ENCODE measurements at regions not wholly inside any gene's neighbourhood (a gene's known extent, or its start where the extent isn't known, plus 50 kb on each side); places are given as distances from the start of the nearest gene placed in this dataset.
"Not testable (repeated sequence)": the region's sequence is repeated elsewhere in the genome, so short reads cannot be mapped to it uniquely, and the experiment has no call there.

DNA sequence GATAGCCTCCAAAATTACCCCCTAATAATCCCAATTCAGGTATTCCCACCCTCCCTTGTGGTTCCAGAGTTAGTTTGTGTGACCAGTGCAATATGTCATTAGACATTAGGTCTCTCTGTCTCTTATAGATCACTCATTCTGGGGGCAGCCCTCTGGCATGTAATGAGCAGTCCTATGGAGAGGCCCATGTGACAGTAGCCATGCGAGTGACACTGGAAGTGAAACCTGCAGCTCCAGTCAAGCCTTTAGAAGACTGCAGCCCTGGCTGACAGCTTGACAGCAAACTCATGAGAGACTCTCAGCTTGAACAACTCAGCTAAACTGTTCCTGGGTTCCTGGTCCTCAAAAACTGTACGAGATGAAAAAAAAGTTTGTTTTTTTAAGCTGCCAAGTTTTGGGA, 54.0 kb upstream of the HSPB3 start:
- H3K4me2 ChIP-seq (ENCODE audit: low read depth, low read length, poor library complexity, severe bottlenecking) = no peak overlapping the region
- H3K9me2 ChIP-seq (replicated peaks; ENCODE audit: low read depth, low read length) = no peaks in the 10 kb centered on the region
- H4K20me1 ChIP-seq (ENCODE audit: insufficient read depth, low read length, poor library complexity, severe bottlenecking) = no peaks in the 10 kb centered on the region
- H3K36me3 ChIP-seq (ENCODE audit: insufficient read depth, low read length) = no peaks in the 10 kb centered on the region
- H3K79me2 ChIP-seq (ENCODE audit: insufficient read depth, low read length) = no peaks in the 10 kb centered on the region
- no peaks in the 10 kb centered on the region for H3F3A ChIP-seq (ENCODE audit: low read depth)
- H3K9ac ChIP-seq (ENCODE audit: low read depth, low read length, poor library complexity, severe bottlenecking) = no peak overlapping the region
- no peaks in the 10 kb centered on the region for H3K4me1 ChIP-seq (ENCODE audit: insufficient read depth, low read length, poor library complexity, severe bottlenecking)
- TF ChIP-seq, protein P1, sequence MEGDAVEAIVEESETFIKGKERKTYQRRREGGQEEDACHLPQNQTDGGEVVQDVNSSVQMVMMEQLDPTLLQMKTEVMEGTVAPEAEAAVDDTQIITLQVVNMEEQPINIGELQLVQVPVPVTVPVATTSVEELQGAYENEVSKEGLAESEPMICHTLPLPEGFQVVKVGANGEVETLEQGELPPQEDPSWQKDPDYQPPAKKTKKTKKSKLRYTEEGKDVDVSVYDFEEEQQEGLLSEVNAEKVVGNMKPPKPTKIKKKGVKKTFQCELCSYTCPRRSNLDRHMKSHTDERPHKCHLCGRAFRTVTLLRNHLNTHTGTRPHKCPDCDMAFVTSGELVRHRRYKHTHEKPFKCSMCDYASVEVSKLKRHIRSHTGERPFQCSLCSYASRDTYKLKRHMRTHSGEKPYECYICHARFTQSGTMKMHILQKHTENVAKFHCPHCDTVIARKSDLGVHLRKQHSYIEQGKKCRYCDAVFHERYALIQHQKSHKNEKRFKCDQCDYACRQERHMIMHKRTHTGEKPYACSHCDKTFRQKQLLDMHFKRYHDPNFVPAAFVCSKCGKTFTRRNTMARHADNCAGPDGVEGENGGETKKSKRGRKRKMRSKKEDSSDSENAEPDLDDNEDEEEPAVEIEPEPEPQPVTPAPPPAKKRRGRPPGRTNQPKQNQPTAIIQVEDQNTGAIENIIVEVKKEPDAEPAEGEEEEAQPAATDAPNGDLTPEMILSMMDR (conservative IDR thresholded peaks at IDR 0.05; ENCODE audit: low read length) = no peak
- no peak for TF ChIP-seq EZH2phosphoT487 (IDR thresholded peaks at IDR 0.05; ENCODE audit: borderline replicate concordance)
- H2AFZ ChIP-seq (ENCODE audit: low read length) = no peak overlapping the region
- H3K9me3 ChIP-seq (ENCODE audit: insufficient read depth, low read depth, low read length) = no peaks in the 10 kb centered on the region
- H3K27me3 ChIP-seq (ENCODE audit: insufficient read depth, low read length, poor library complexity, severe bottlenecking) = no peaks in the 10 kb centered on the region
- H3K4me3 ChIP-seq (ENCODE audit: low read length, poor library complexity, severe bottlenecking) = no peak overlapping the region

DNA sequence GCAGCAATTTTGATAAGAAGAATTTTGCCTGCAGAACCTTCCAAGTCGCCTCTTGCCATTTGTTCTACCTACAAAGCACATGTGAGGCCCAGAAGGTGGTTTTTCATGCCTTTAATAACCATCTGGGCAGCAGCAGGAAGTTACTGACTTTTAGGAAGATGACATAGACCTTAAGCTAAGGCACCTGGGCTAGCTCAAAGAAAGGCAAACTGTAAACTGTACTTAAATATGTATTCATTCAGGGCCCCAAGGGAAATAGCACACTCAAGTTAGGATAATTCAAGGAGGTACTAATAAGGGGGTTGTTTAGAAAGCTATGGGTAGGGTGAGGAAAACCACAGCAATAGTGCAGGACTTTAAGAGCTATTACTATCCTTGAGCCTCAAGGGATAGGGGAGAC, 57.3 kb upstream of the HSPB3 start:
- no peaks in the 10 kb centered on the region for H3K4me1 ChIP-seq (ENCODE audit: insufficient read depth, low read length, poor library complexity, severe bottlenecking)
- no peaks in the 10 kb centered on the region for H3F3A ChIP-seq (ENCODE audit: low read depth)
- H3K9me2 ChIP-seq (replicated peaks; ENCODE audit: low read depth, low read length) = no peaks in the 10 kb centered on the region
- no peak overlapping the region for H3K9ac ChIP-seq (ENCODE audit: low read depth, low read length, poor library complexity, severe bottlenecking)
- no peaks in the 10 kb centered on the region for H3K27me3 ChIP-seq (ENCODE audit: insufficient read depth, low read length, poor library complexity, severe bottlenecking)
- H3K79me2 ChIP-seq (ENCODE audit: insufficient read depth, low read length) = no peaks in the 10 kb centered on the region
- H3K36me3 ChIP-seq (ENCODE audit: insufficient read depth, low read length) = no peaks in the 10 kb centered on the region
- peak overlapping the region; percentile 68; the same call in 1 of the 2 replicates for H2AFZ ChIP-seq (ENCODE audit: low read length)
- H4K20me1 ChIP-seq (ENCODE audit: insufficient read depth, low read length, poor library complexity, severe bottlenecking) = no peaks in the 10 kb centered on the region
- no peaks in the 10 kb centered on the region for H3K9me3 ChIP-seq (ENCODE audit: insufficient read depth, low read depth, low read length)
- no peak overlapping the region for H3K4me3 ChIP-seq (ENCODE audit: low read length, poor library complexity, severe bottlenecking)
- TF ChIP-seq EZH2phosphoT487 (IDR thresholded peaks at IDR 0.05; ENCODE audit: borderline replicate concordance) = no peak
- TF ChIP-seq, protein P1 (conservative IDR thresholded peaks at IDR 0.05; ENCODE audit: low read length) = no peak
- H3K4me2 ChIP-seq (ENCODE audit: low read depth, low read length, poor library complexity, severe bottlenecking) = no peak overlapping the region

DNA sequence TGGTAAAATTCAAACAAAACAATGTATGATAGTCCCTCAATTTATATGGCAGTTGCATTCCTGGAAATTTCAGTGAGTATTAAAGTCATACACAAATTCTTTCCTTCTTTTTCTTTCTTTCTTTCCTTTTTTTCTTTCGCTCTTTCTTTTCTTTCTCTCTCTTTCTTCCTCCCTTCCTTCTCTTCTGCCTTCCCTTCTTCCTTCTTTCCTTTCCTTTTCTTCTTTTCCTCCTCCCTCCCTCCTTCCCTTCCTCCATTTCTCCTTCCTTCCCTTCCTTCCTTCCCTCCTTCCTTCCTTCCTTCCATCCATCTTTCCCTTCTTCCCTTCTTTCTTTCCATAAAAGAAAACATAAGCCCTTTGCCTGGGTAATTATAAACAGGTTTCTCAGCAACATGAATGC, 58.1 kb upstream of the HSPB3 start:
- Histone ChIP-seq H3K27me3 (ENCODE audit: insufficient read depth, low read length, poor library complexity, severe bottlenecking) (no peaks in the 10 kb centered on the region), H4K20me1 (ENCODE audit: insufficient read depth, low read length, poor library complexity, severe bottlenecking) (no peaks in the 10 kb centered on the region), H3K4me3 (ENCODE audit: low read length, poor library complexity, severe bottlenecking) (no peak overlapping the region), H3K9me3 (ENCODE audit: insufficient read depth, low read depth, low read length) (no peaks in the 10 kb centered on the region), H2AFZ (ENCODE audit: low read length) (0 out of 2 replicates have a peak overlapping the region, but pooled peaks have one; percentile 68), H3K4me1 (ENCODE audit: insufficient read depth, low read length, poor library complexity, severe bottlenecking) (no peaks in the 10 kb centered on the region), H3F3A (ENCODE audit: low read depth) (no peaks in the 10 kb centered on the region), H3K4me2 (ENCODE audit: low read depth, low read length, poor library complexity, severe bottlenecking) (no peak overlapping the region), H3K9ac (ENCODE audit: low read depth, low read length, poor library complexity, severe bottlenecking) (no peak overlapping the region), H3K79me2 (ENCODE audit: insufficient read depth, low read length) (no peaks in the 10 kb centered on the region), H3K36me3 (ENCODE audit: insufficient read depth, low read length) (no peaks in the 10 kb centered on the region), H3K9me2 (replicated peaks; ENCODE audit: low read depth, low read length) (no peaks in the 10 kb centered on the region)
- no peak for TF ChIP-seq EZH2phosphoT487 (IDR thresholded peaks at IDR 0.05; ENCODE audit: borderline replicate concordance)
- TF ChIP-seq, protein P1 (conservative IDR thresholded peaks at IDR 0.05; ENCODE audit: low read length) = no peak

DNA sequence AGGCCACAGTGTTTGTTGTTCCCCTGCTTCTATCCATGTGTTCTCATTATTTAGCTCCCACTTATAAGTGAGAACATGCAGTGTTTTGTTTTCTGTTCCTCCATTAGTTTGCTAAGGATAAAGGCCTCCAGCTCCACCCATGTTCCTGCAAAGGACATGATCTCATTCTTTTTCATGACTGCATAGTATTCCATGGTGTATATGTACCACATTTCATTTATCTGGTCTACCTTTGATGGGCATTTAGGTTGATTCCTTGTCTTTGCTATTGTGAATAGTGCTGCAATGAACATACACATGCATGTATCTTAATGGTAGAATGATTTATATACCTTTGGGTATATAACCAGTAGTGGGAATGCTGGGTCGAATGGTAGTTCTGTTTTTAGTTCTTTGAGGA, 62.5 kb upstream of the HSPB3 start:
- not testable (repeated sequence) for H3K9ac ChIP-seq (ENCODE audit: low read depth, low read length, poor library complexity, severe bottlenecking); H3K36me3 ChIP-seq (ENCODE audit: insufficient read depth, low read length); H3K4me3 ChIP-seq (ENCODE audit: low read length, poor library complexity, severe bottlenecking); H3K9me2 ChIP-seq (replicated peaks; ENCODE audit: low read depth, low read length); H3K4me2 ChIP-seq (ENCODE audit: low read depth, low read length, poor library complexity, severe bottlenecking); H3F3A ChIP-seq (ENCODE audit: low read depth); H2AFZ ChIP-seq (ENCODE audit: low read length); H3K79me2 ChIP-seq (ENCODE audit: insufficient read depth, low read length); H4K20me1 ChIP-seq (ENCODE audit: insufficient read depth, low read length, poor library complexity, severe bottlenecking); H3K27me3 ChIP-seq (ENCODE audit: insufficient read depth, low read length, poor library complexity, severe bottlenecking); H3K4me1 ChIP-seq (ENCODE audit: insufficient read depth, low read length, poor library complexity, severe bottlenecking); H3K9me3 ChIP-seq (ENCODE audit: insufficient read depth, low read depth, low read length)
